ENCODE measurements at regions not wholly inside any gene's neighbourhood (a gene's known extent, or its start where the extent isn't known, plus 50 kb on each side); places are given as distances from the start of the nearest gene placed in this dataset.

- peak; percentile 67 for ATAC-seq (ENCODE audit: low read depth)
- Histone ChIP-seq H3K36me3 (ENCODE audit: control insufficient read depth, insufficient read depth, low read length) (no peaks in the 10 kb centered on the region), H4K20me1 (ENCODE audit: insufficient read depth, low read length) (no peaks in the 10 kb centered on the region), H2AK5ac (ENCODE audit: low read depth, low read length) (peak overlapping the region; percentile 47; the same call in 1 of the 2 replicates), H3K4ac (ENCODE audit: low read depth, low read length) (peak overlapping the region; percentile 38), H3K56ac (ENCODE audit: extremely low read depth, insufficient read depth, low read length) (no peak overlapping the region), H2BK20ac (ENCODE audit: low read depth, low read length) (peak overlapping the region; percentile 24; the same call in 1 of the 2 replicates), H3K4me3 (ENCODE audit: insufficient read depth, low read depth, low read length) (no peak overlapping the region), H2BK15ac (ENCODE audit: low read depth, low read length) (peak overlapping the region; percentile 72; the same call in 2 of the 3 replicates), H3K27me3 (ENCODE audit: control insufficient read depth, insufficient read depth, low read length) (peaks cover 3% of the 10 kb centered on the region; the same call in 1 of the 2 replicates), H4K91ac (ENCODE audit: insufficient read depth, low read depth, low read length) (peak overlapping the region; percentile 20), H2AK9ac (replicated peaks; ENCODE audit: low read depth, low read length, poor library complexity) (no peak overlapping the region), H3K14ac (replicated peaks; ENCODE audit: low read depth, low read length) (0 out of 2 replicates have a peak overlapping the region, but pooled peaks have one; percentile 16), H4K8ac (ENCODE audit: low read depth in 2 of 2, low read length in 2 of 2) (peak overlapping the region; percentile 3 to 39; a peak in 2 of 4 replicates), H3K9me1 (ENCODE audit: insufficient read depth, low read length) (no peaks in the 10 kb centered on the region), H3K9me3 (ENCODE audit: control insufficient read depth, insufficient read depth, low read length) (no peaks in the 10 kb centered on the region), H2BK5ac (ENCODE audit: low read depth, low read length, poor library complexity, severe bottlenecking) (peak overlapping the region; percentile 1), H2BK120ac (ENCODE audit: low read depth, low read length) (peak overlapping the region; percentile 56), H2AFZ (replicated peaks; ENCODE audit: low read length, poor library complexity) (no peak overlapping the region), H3K27ac (ENCODE audit: insufficient read depth, low read length) (no peak overlapping the region), H3K23ac (ENCODE audit: low read depth, low read length) (no peak overlapping the region), H3K79me1 (ENCODE audit: low read depth in 1 of 2, low read length in 2 of 2) (no peaks in the 10 kb centered on the region), H3K4me2 (ENCODE audit: low read depth, low read length) (peak overlapping the region; percentile 4; the same call in 1 of the 2 replicates), H4K5ac (ENCODE audit: low read depth, low read length) (no peak overlapping the region), H3K4me1 (ENCODE audit: control insufficient read depth, insufficient read depth, low read length) (peaks cover 5% of the 10 kb centered on the region), H3K9ac (ENCODE audit: low read depth, low read length) (no peak overlapping the region), H3K18ac (ENCODE audit: low read depth, low read length) (peak overlapping the region; percentile 49; the same call in 1 of the 2 replicates)
- dilution Hi-C loops (cut with HindIII; ENCODE audit: low sequenced_read_pairs, unreplicated experiment) (no loop called here), intact Hi-C loops (cut with micrococcal nuclease) (no loop called here), in situ Hi-C loops (cut with MboI; ENCODE audit: low sequenced_read_pairs) (no loop called here)
- no peak for TF ChIP-seq RCOR1 (IDR thresholded peaks at IDR 0.05; ENCODE audit: insufficient replicate concordance, low read length)
- no peak for TF ChIP-seq FOS (IDR thresholded peaks at IDR 0.05; ENCODE audit: low read depth, low read length)
- TF ChIP-seq CHD1 (IDR thresholded peaks at IDR 0.05; ENCODE audit: low read depth, low read length): no peak
- TF ChIP-seq MXI1 (IDR thresholded peaks at IDR 0.05; ENCODE audit: borderline replicate concordance, low read depth, low read length): no peak
- TF ChIP-seq MAFK (IDR thresholded peaks at IDR 0.05; ENCODE audit: low read depth, low read length): no peak
- TF ChIP-seq NFE2L2 (IDR thresholded peaks at IDR 0.05; ENCODE audit: low read depth, low read length): no peak
- TF ChIP-seq CEBPB (IDR thresholded peaks at IDR 0.05; ENCODE audit: low read depth, low read length): no peak
- TF ChIP-seq RFX5 (IDR thresholded peaks at IDR 0.05; ENCODE audit: low read depth, low read length): no peak
- TF ChIP-seq ELK1 (IDR thresholded peaks at IDR 0.05; ENCODE audit: borderline replicate concordance, low read depth, low read length): no peak
- TF ChIP-seq, protein P1, sequence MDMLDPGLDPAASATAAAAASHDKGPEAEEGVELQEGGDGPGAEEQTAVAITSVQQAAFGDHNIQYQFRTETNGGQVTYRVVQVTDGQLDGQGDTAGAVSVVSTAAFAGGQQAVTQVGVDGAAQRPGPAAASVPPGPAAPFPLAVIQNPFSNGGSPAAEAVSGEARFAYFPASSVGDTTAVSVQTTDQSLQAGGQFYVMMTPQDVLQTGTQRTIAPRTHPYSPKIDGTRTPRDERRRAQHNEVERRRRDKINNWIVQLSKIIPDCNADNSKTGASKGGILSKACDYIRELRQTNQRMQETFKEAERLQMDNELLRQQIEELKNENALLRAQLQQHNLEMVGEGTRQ (IDR thresholded peaks at IDR 0.05; ENCODE audit: low read depth, low read length): no peak
- TF ChIP-seq MAZ (IDR thresholded peaks at IDR 0.05; ENCODE audit: borderline replicate concordance, low read depth, low read length): no peak
- TF ChIP-seq POLR2A (IDR thresholded peaks at IDR 0.05; ENCODE audit: low read depth, low read length): no peak
- TF ChIP-seq BHLHE40 (IDR thresholded peaks at IDR 0.05; ENCODE audit: low read depth, low read length): no peak
- CTCF ChIA-PET: interaction anchor here (1.4 kb wide), 1 partner anchor 281 kb away, joined by 3 read pairs; no protein-coding TSS in a partner anchor
- WGBS, 2 experiments (ENCODE audit: extremely low coverage in 2 of 2, insufficient read length in 1 of 2): 100% methylated on average over 1 of the region's 3 CpGs; no CpG with 5 or more reads in 1 of the 2 experiments
- no TSS peak for BruUV-seq (replicated peaks)
- POLR2A ChIA-PET (ENCODE audit: unreplicated experiment): no interaction called here
- peak; percentile 13 for DNase-seq
Measured at GRCh38 chr3:188021041-188021440, 132.9 kb upstream of the LPP start.

Data from IMR-90 (cell line).